ENCODE measurements at regions not wholly inside any gene's neighbourhood (a gene's known extent, or its start where the extent isn't known, plus 50 kb on each side); places are given as distances from the start of the nearest gene placed in this dataset.

DNA sequence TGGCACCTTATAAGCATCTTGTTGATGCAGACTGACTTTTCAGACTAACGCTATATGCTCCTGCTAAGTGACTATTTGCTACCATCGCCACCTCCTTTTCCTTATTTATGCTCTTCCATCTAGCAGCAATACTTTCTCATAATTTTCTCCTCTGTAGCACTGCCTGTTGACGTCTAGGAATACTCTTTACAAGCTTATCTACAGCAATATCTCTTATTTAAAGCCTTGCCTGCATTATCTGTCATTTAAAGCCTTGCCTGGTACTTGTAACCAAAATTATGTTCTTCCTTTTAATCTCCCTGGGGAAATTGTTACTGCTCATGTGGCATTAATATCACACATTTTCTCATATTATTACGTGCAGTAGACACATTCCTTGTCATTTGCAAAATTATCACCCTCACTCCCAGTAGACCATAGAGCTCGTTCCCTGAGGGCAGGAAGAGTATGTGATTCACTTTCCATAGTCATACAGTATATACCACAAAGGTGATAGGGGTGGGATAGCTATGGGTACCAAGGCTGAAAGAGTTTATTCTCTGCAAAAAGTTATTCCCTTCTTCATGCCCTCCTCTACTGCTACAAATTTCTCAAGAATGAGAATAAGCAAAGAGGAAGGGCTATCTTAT is 359.7 kb upstream of the PCDH15 start:
- no peak overlapping the region for H3K4me3 ChIP-seq (ENCODE audit: low read length)
- DNase-seq (ENCODE audit: low read depth): no peak
- TF ChIP-seq CTCF (conservative IDR thresholded peaks at IDR 0.05; ENCODE audit: low read length): no peak

DNA sequence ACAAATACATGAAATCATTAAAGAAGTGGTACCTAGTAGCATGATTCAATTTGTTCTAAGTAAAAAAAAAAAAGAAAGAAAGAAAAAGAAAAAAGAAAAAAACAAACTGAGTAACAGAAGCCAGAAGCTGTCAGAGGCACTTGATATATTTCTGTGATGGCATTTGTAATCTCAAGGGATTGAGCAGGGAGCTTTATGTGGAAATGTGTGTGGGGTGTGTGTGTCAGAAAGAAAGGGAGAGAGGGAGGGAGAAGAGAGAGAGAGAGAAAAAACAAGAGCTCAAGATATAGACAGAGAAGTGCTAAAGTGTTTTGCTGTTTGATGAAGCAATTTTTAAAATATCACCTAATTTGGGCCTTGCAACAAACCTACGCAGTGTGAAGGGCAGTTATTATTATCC is 357.6 kb upstream of the PCDH15 start:
- no peak for TF ChIP-seq CTCF (conservative IDR thresholded peaks at IDR 0.05; ENCODE audit: low read length)
- no peak overlapping the region for H3K4me3 ChIP-seq (ENCODE audit: low read length)
- DNase-seq (ENCODE audit: low read depth): no peak

DNA sequence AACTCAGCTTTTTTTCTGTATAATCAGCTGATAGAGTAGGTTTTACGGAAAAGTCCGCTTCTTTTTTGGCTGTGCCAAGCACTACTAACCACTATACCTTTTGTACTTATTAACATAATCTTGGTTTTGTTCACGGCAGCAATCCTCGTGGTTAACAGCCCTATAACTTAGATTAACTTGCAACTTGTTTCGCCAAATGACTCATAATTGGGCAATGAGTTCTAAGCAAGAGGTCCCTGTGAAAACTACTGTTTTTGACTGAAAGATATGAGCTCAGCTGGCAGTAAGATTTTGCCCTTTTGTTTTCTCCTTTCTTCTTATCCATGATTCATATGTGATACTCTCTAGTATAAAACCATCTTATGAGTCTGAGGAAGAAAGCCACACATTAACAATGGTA is 345.0 kb upstream of the PCDH15 start:
- H3K4me3 ChIP-seq (ENCODE audit: low read length): no peak overlapping the region
- TF ChIP-seq CTCF (conservative IDR thresholded peaks at IDR 0.05; ENCODE audit: low read length): no peak
- no peak for DNase-seq (ENCODE audit: low read depth)

DNA sequence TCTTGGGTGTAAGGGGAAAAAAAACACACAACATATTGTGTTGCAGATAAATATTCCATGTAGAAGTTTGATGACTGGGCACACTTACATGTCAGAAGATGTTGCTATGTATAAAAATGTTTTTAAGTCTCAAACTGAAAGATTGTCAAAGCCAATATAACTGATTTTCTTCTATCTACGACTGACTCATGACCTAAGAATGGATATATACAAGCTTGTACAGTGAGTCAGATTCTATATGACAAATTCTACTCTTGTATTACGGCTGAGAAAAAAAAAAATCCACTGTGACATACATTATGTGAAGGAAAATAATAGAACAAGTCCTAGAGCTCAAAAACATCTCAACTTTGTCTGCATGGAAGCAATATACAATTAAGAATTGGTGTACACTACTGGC is 343.0 kb upstream of the PCDH15 start:
- no peak for TF ChIP-seq CTCF (conservative IDR thresholded peaks at IDR 0.05; ENCODE audit: low read length)
- no peak overlapping the region for H3K4me3 ChIP-seq (ENCODE audit: low read length)
- no peak for DNase-seq (ENCODE audit: low read depth)

- no peak for TF ChIP-seq CTCF (conservative IDR thresholded peaks at IDR 0.05; ENCODE audit: low read length)
- no peak overlapping the region for H3K4me3 ChIP-seq (ENCODE audit: low read length)
- DNase-seq (ENCODE audit: low read depth): no peak
Observed at GRCh38 chr10:55141892-55142291, 340.9 kb upstream of the PCDH15 start.

DNA sequence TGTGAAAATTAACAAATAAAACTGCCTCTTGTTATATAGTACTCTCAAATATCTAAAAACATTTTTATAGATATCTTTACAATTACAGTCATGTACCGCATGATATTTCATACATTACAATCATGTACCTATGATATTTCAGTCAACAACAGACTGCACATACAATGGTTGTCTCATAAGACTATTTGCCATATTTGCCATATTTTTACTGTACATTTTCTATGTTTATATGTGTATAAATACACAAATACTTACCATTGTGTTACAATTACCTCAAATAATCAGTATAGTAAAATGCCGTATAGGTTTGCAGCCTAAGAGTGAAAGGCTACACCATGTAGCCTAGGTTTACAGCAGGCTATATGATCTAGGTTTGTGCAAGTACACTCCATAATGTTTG is 336.0 kb upstream of the PCDH15 start:
- no peak overlapping the region for H3K4me3 ChIP-seq (ENCODE audit: low read length)
- TF ChIP-seq CTCF (conservative IDR thresholded peaks at IDR 0.05; ENCODE audit: low read length): no peak
- DNase-seq (ENCODE audit: low read depth): no peak

DNA sequence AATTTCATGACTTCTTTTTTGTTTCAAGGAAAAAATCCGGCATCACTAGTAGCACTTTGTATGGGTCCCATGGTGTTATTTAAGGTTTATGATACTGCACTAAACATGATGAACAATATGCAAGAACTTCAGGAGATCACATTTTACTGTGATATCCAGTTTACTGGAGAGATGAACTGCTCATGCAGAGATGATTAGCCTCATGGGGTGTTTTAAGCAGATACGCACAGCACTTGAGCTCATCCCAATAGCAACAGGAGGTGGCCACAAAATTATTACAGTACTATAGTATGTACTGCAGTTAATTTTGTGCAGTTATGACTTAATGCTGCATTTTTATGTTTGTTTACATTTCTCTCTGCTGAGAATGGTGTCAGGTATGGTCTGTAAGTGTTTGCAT is 303.7 kb upstream of the PCDH15 start:
- TF ChIP-seq CTCF (conservative IDR thresholded peaks at IDR 0.05; ENCODE audit: low read length): no peak
- DNase-seq (ENCODE audit: low read depth): no peak
- H3K4me3 ChIP-seq (ENCODE audit: low read length): no peak overlapping the region

All from AG10803 (cell line).